ENCODE measurements at regions not wholly inside any gene's neighbourhood (a gene's known extent, or its start where the extent isn't known, plus 50 kb on each side); places are given as distances from the start of the nearest gene placed in this dataset.
"Not testable (repeated sequence)": the region's sequence is repeated elsewhere in the genome, so short reads cannot be mapped to it uniquely, and the experiment has no call there.

GRCh38 chr5:85587806-85588205 is 1029.9 kb upstream of the COX7C start:
- TF ChIP-seq, protein P1, sequence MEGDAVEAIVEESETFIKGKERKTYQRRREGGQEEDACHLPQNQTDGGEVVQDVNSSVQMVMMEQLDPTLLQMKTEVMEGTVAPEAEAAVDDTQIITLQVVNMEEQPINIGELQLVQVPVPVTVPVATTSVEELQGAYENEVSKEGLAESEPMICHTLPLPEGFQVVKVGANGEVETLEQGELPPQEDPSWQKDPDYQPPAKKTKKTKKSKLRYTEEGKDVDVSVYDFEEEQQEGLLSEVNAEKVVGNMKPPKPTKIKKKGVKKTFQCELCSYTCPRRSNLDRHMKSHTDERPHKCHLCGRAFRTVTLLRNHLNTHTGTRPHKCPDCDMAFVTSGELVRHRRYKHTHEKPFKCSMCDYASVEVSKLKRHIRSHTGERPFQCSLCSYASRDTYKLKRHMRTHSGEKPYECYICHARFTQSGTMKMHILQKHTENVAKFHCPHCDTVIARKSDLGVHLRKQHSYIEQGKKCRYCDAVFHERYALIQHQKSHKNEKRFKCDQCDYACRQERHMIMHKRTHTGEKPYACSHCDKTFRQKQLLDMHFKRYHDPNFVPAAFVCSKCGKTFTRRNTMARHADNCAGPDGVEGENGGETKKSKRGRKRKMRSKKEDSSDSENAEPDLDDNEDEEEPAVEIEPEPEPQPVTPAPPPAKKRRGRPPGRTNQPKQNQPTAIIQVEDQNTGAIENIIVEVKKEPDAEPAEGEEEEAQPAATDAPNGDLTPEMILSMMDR (IDR thresholded peaks at IDR 0.05) = not testable (repeated sequence)
- not testable (repeated sequence) for TF ChIP-seq POLR2A (IDR thresholded peaks at IDR 0.05)
